Stimulated activated naive CD4-positive, alpha-beta T cell (primary cell): ENCODE measurements at regions not wholly inside any gene's neighbourhood (a gene's known extent, or its start where the extent isn't known, plus 50 kb on each side); places are given as distances from the start of the nearest gene placed in this dataset.
"Not testable (repeated sequence)": the region's sequence is repeated elsewhere in the genome, so short reads cannot be mapped to it uniquely, and the experiment has no call there.

Experiments used
- DNase-seq, 6 experiments: peaks; one replicate each; lab custom pipeline; 2025; lab: John Stamatoyannopoulos, UW

- DNase-seq = not testable (repeated sequence)
Observed at GRCh38 chr6:99141906-99142305, 194.2 kb upstream of the FBXL4 start.

GRCh38 chr6:99138445-99138844 is 190.7 kb upstream of the FBXL4 start:
- no peak for DNase-seq

- no peak for DNase-seq
Observed at GRCh38 chr6:99137314-99137713, 189.6 kb upstream of the FBXL4 start.

- no peak for DNase-seq
Observed at GRCh38 chr6:99136488-99136887, 188.7 kb upstream of the FBXL4 start.

- no peak for DNase-seq
Observed at GRCh38 chr6:99132026-99132635, 184.4 kb upstream of the FBXL4 start.

- no peak for DNase-seq
Observed at GRCh38 chr6:99130897-99131873, 183.4 kb upstream of the FBXL4 start.

- no peak for DNase-seq
Observed at GRCh38 chr6:99129835-99130234, 182.1 kb upstream of the FBXL4 start.

- no peak for DNase-seq
Observed at GRCh38 chr6:99121748-99122147, 174.0 kb upstream of the FBXL4 start.

GRCh38 chr6:99120641-99121040 is 172.9 kb upstream of the FBXL4 start:
- DNase-seq = no peak

GRCh38 chr6:99119109-99120031 is 171.6 kb upstream of the FBXL4 start:
- DNase-seq = peak in 3 of 6 experiments; percentile 8 to 37 (median 19)

- DNase-seq = no peak
Observed at GRCh38 chr6:99114769-99115406, 167.1 kb upstream of the FBXL4 start.

GRCh38 chr6:99111590-99111989 is 163.8 kb upstream of the FBXL4 start:
- no peak for DNase-seq

GRCh38 chr6:99110029-99110428 is 162.3 kb upstream of the FBXL4 start:
- no peak for DNase-seq

GRCh38 chr6:99104218-99104617 is 156.5 kb upstream of the FBXL4 start:
- DNase-seq = no peak

- no peak for DNase-seq
Observed at GRCh38 chr6:99099243-99099642, 151.5 kb upstream of the FBXL4 start.

- DNase-seq = no peak
Observed at GRCh38 chr6:99096170-99096569, 148.4 kb upstream of the FBXL4 start.

GRCh38 chr6:99093456-99094190 is 145.9 kb upstream of the FBXL4 start:
- DNase-seq = no peak

GRCh38 chr6:99092461-99092860 is 144.7 kb upstream of the FBXL4 start:
- no peak for DNase-seq

GRCh38 chr6:99091985-99092384 is 144.2 kb upstream of the FBXL4 start:
- no peak for DNase-seq

GRCh38 chr6:99080191-99080590 is 132.4 kb upstream of the FBXL4 start:
- no peak for DNase-seq

- no peak for DNase-seq
Observed at GRCh38 chr6:99079058-99079457, 131.3 kb upstream of the FBXL4 start.
